ENCODE measurements at regions not wholly inside any gene's neighbourhood (a gene's known extent, or its start where the extent isn't known, plus 50 kb on each side); places are given as distances from the start of the nearest gene placed in this dataset.

DNA sequence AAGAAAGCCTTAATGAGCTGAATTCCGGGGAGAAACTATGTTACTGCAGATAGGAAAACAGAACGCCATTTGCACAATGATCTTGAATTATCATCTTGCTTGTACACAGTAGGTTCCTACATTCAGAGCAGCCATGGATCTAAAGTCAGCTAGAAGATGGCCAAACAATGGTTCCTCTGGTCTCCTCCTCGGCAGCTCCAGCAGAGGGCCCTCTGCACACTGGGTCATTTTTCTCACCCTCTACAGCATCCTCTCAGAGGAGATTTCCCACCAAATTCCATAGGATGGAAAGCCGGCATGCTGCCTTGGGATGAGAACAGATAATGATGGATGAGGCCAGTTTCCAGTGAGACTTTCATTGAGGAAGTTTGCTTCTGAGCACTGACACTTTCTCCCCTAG lies 308.5 kb upstream of the NFE2L3 start:
- Mint-ChIP-seq H3K36me3 (ENCODE audit: low read depth, unreplicated experiment) (no peaks in the 10 kb centered on the region), H3K27ac (ENCODE audit: unreplicated experiment) (no peak overlapping the region), H3K4me1 (ENCODE audit: low read depth, unreplicated experiment) (peaks cover 44% of the 10 kb centered on the region), H3K27me3 (ENCODE audit: low read depth, unreplicated experiment) (no peaks in the 10 kb centered on the region), H3K4me3 (ENCODE audit: unreplicated experiment) (no peak overlapping the region), H3K9me3 (ENCODE audit: unreplicated experiment) (peaks cover 3% of the 10 kb centered on the region)
- Histone ChIP-seq H3K4me3 (ENCODE audit: insufficient read depth, low read depth, low read length) (no peak overlapping the region), H3K4me1 (ENCODE audit: insufficient read depth, low read length) (peaks cover 30% of the 10 kb centered on the region), H4K20me1 (ENCODE audit: insufficient read depth, low read length) (no peaks in the 10 kb centered on the region), H3K4me2 (ENCODE audit: low read length) (no peak overlapping the region), H3K27ac (ENCODE audit: low read depth, low read length) (peak overlapping the region; percentile 55), H3K36me3 (ENCODE audit: insufficient read depth, low read length) (no peaks in the 10 kb centered on the region), H3K27me3 (ENCODE audit: insufficient read depth, low read length) (no peaks in the 10 kb centered on the region), H3K9me3 (ENCODE audit: insufficient read depth, low read depth, low read length) (no peaks in the 10 kb centered on the region), H3K79me2 (ENCODE audit: insufficient read depth, low read length) (no peaks in the 10 kb centered on the region), H3K9ac (ENCODE audit: low read length) (no peak overlapping the region), H2AFZ (ENCODE audit: low read depth, low read length) (no peak overlapping the region)
- FAIRE-seq (no peak), DNase-seq (ENCODE audit: low read depth) (no peak)
- TF ChIP-seq EZH2 (IDR thresholded peaks at IDR 0.05; ENCODE audit: insufficient read depth, low read length) = no peak

DNA sequence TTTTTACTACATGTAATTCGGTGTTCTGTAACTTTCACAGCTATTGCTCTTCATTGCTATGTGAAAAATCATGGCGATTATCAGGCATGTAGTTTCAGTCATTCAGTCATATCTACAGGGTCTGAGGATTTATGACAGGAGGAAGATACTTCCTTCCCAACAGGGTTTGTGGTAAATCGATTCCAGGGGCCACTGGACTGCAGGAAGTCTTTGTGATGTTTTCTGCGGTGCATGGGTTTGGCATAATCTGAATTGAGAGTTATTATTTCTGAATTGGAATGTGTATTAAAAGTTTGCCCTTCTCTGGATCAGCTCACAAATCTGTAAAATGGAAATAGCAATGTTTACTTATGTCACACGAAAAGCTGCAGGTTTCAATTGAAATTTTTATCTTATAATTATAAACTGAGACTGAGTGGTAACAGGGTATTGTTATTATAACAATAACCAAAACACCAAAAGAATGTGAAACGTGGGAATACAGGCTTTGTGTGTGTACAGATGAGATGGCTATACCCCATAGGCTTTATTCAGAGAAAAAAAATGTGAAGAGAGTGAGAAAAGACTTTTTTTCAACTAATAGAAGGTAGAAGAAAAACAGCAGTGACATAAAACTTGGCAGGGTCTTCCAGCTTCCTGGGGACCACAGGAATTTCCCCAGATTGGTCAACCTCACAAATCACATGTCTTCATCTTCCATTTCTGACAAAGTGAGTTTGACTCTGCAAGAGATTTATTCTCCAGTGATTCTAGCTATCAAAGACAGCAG lies 307.7 kb upstream of the NFE2L3 start:
- FAIRE-seq (peak; percentile 20), DNase-seq (ENCODE audit: low read depth) (peak; percentile 66)
- Histone ChIP-seq H3K36me3 (ENCODE audit: insufficient read depth, low read length) (no peaks in the 10 kb centered on the region), H3K4me2 (ENCODE audit: low read length) (peak overlapping the region; percentile 15), H3K9me3 (ENCODE audit: insufficient read depth, low read depth, low read length) (no peaks in the 10 kb centered on the region), H3K4me1 (ENCODE audit: insufficient read depth, low read length) (peaks cover 35% of the 10 kb centered on the region), H3K4me3 (ENCODE audit: insufficient read depth, low read depth, low read length) (no peak overlapping the region), H4K20me1 (ENCODE audit: insufficient read depth, low read length) (no peaks in the 10 kb centered on the region), H3K27me3 (ENCODE audit: insufficient read depth, low read length) (no peaks in the 10 kb centered on the region), H2AFZ (ENCODE audit: low read depth, low read length) (no peak overlapping the region), H3K79me2 (ENCODE audit: insufficient read depth, low read length) (no peaks in the 10 kb centered on the region), H3K9ac (ENCODE audit: low read length) (no peak overlapping the region), H3K27ac (ENCODE audit: low read depth, low read length) (peak overlapping the region; percentile 55)
- peaks cover 49% of the 10 kb centered on the region for H3K4me1 Mint-ChIP-seq (ENCODE audit: low read depth, unreplicated experiment)
- H3K4me3 Mint-ChIP-seq (ENCODE audit: unreplicated experiment) = no peak overlapping the region
- no peaks in the 10 kb centered on the region for H3K36me3 Mint-ChIP-seq (ENCODE audit: low read depth, unreplicated experiment)
- no peak overlapping the region for H3K27ac Mint-ChIP-seq (ENCODE audit: unreplicated experiment)
- TF ChIP-seq EZH2 (IDR thresholded peaks at IDR 0.05; ENCODE audit: insufficient read depth, low read length) = no peak
- TF ChIP-seq, protein P1, sequence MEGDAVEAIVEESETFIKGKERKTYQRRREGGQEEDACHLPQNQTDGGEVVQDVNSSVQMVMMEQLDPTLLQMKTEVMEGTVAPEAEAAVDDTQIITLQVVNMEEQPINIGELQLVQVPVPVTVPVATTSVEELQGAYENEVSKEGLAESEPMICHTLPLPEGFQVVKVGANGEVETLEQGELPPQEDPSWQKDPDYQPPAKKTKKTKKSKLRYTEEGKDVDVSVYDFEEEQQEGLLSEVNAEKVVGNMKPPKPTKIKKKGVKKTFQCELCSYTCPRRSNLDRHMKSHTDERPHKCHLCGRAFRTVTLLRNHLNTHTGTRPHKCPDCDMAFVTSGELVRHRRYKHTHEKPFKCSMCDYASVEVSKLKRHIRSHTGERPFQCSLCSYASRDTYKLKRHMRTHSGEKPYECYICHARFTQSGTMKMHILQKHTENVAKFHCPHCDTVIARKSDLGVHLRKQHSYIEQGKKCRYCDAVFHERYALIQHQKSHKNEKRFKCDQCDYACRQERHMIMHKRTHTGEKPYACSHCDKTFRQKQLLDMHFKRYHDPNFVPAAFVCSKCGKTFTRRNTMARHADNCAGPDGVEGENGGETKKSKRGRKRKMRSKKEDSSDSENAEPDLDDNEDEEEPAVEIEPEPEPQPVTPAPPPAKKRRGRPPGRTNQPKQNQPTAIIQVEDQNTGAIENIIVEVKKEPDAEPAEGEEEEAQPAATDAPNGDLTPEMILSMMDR (IDR thresholded peaks at IDR 0.05; ENCODE audit: insufficient read depth, low read depth, low read length) = no peak
- H3K9me3 Mint-ChIP-seq (ENCODE audit: unreplicated experiment) = peaks cover under 1% of the 10 kb centered on the region
- no peaks in the 10 kb centered on the region for H3K27me3 Mint-ChIP-seq (ENCODE audit: low read depth, unreplicated experiment)

DNA sequence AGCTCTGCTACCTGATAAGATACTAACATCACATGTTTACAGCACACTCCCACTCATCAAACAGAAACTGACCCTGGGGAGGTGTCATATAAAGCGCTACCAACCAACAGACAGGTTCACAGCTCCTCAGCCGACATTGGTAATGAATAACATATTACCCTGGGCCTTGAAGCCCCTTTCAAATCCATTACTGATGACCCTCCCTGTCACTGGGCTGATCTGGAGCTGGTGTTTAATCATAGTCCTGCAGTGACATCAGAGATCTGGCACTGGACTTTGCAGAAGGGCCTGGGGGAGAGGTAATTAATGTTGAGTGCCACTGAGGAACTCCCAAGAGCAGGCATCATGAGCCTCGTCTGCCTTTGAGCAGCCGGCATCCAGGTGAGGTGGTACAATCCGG lies 306.5 kb upstream of the NFE2L3 start:
- Histone ChIP-seq H3K27me3 (ENCODE audit: insufficient read depth, low read length) (no peaks in the 10 kb centered on the region), H3K36me3 (ENCODE audit: insufficient read depth, low read length) (no peaks in the 10 kb centered on the region), H3K4me1 (ENCODE audit: insufficient read depth, low read length) (peaks cover 45% of the 10 kb centered on the region), H3K27ac (ENCODE audit: low read depth, low read length) (no peak overlapping the region), H3K9me3 (ENCODE audit: insufficient read depth, low read depth, low read length) (no peaks in the 10 kb centered on the region), H3K4me2 (ENCODE audit: low read length) (no peak overlapping the region), H3K9ac (ENCODE audit: low read length) (no peak overlapping the region), H2AFZ (ENCODE audit: low read depth, low read length) (no peak overlapping the region), H3K4me3 (ENCODE audit: insufficient read depth, low read depth, low read length) (no peak overlapping the region), H3K79me2 (ENCODE audit: insufficient read depth, low read length) (no peaks in the 10 kb centered on the region), H4K20me1 (ENCODE audit: insufficient read depth, low read length) (no peaks in the 10 kb centered on the region)
- H3K27me3 Mint-ChIP-seq (ENCODE audit: low read depth, unreplicated experiment) = no peaks in the 10 kb centered on the region
- TF ChIP-seq, protein P1 (IDR thresholded peaks at IDR 0.05; ENCODE audit: insufficient read depth, low read depth, low read length) = no peak
- peak overlapping the region; percentile 60 for H3K27ac Mint-ChIP-seq (ENCODE audit: unreplicated experiment)
- peaks cover 61% of the 10 kb centered on the region for H3K4me1 Mint-ChIP-seq (ENCODE audit: low read depth, unreplicated experiment)
- FAIRE-seq = no peak
- no peaks in the 10 kb centered on the region for H3K36me3 Mint-ChIP-seq (ENCODE audit: low read depth, unreplicated experiment)
- no peaks in the 10 kb centered on the region for H3K9me3 Mint-ChIP-seq (ENCODE audit: unreplicated experiment)
- no peak overlapping the region for H3K4me3 Mint-ChIP-seq (ENCODE audit: unreplicated experiment)
- no peak for DNase-seq (ENCODE audit: low read depth)

Measured in astrocyte (in vitro differentiated cells and primary cell).